ENCODE measurements at regions not wholly inside any gene's neighbourhood (a gene's known extent, or its start where the extent isn't known, plus 50 kb on each side); places are given as distances from the start of the nearest gene placed in this dataset.

- H3K36me3 ChIP-seq, result no peaks in the 10 kb centered on the region
- H3K9me3 ChIP-seq (ENCODE audit: low read depth), result no peaks in the 10 kb centered on the region
- H3K27ac ChIP-seq, result no peak overlapping the region
- H3K4me1 ChIP-seq, result peaks cover 7% of the 10 kb centered on the region
- Mint-ChIP-seq H3K4me1 (peaks cover 18% of the 10 kb centered on the region), H3K27ac (no peak overlapping the region), H3K4me3 (no peak overlapping the region), H3K36me3 (no peaks in the 10 kb centered on the region), H3K27me3 (ENCODE audit: insufficient read depth, low read depth) (peaks cover 2% of the 10 kb centered on the region), H3K9me3 (no peaks in the 10 kb centered on the region)
- no peak overlapping the region for H3K4me2 ChIP-seq
- no peak for TF ChIP-seq CTCF (IDR thresholded peaks at IDR 0.05)
- no peak for TF ChIP-seq EZH2 (IDR thresholded peaks at IDR 0.05)
- TF ChIP-seq EZH2phosphoT487 (IDR thresholded peaks at IDR 0.05), result no peak
- no peak overlapping the region for H3K4me3 ChIP-seq
- no peak for DNase-seq (ENCODE audit: low spot score)
- no peaks in the 10 kb centered on the region for H3K79me2 ChIP-seq (ENCODE audit: low read depth)
- H3K27me3 ChIP-seq, result no peaks in the 10 kb centered on the region
- H4K20me1 ChIP-seq (ENCODE audit: low read depth), result no peaks in the 10 kb centered on the region
- no peak overlapping the region for H3K9ac ChIP-seq
- no peaks in the 10 kb centered on the region for H3F3A ChIP-seq (ENCODE audit: low read depth)
- H2AFZ ChIP-seq (replicated peaks), result no peak overlapping the region
These were observed 353.6 kb upstream of the ID2 start for GRCh38 chr2:8328217-8328616.

- Histone ChIP-seq H3K9ac (no peak overlapping the region), H2AFZ (replicated peaks) (no peak overlapping the region), H3K36me3 (no peaks in the 10 kb centered on the region), H4K20me1 (ENCODE audit: low read depth) (no peaks in the 10 kb centered on the region), H3K79me2 (ENCODE audit: low read depth) (no peaks in the 10 kb centered on the region), H3K27me3 (no peaks in the 10 kb centered on the region), H3K4me3 (no peak overlapping the region), H3K4me2 (no peak overlapping the region), H3K27ac (no peak overlapping the region), H3K4me1 (peaks cover 8% of the 10 kb centered on the region), H3F3A (ENCODE audit: low read depth) (no peaks in the 10 kb centered on the region), H3K9me3 (ENCODE audit: low read depth) (no peaks in the 10 kb centered on the region)
- H3K9me3 Mint-ChIP-seq, result peaks cover 3% of the 10 kb centered on the region
- peak; percentile 21 for DNase-seq (ENCODE audit: low spot score)
- H3K27me3 Mint-ChIP-seq (ENCODE audit: insufficient read depth, low read depth), result peaks cover 4% of the 10 kb centered on the region
- H3K27ac Mint-ChIP-seq, result peak overlapping the region; percentile 7
- no peaks in the 10 kb centered on the region for H3K36me3 Mint-ChIP-seq
- TF ChIP-seq EZH2phosphoT487 (IDR thresholded peaks at IDR 0.05), result no peak
- TF ChIP-seq CTCF (IDR thresholded peaks at IDR 0.05), result no peak
- TF ChIP-seq EZH2 (IDR thresholded peaks at IDR 0.05), result no peak
- peaks cover 10% of the 10 kb centered on the region for H3K4me1 Mint-ChIP-seq
- H3K4me3 Mint-ChIP-seq, result no peak overlapping the region
These were observed 351.9 kb upstream of the ID2 start for GRCh38 chr2:8329660-8330622.

- Histone ChIP-seq H3K9me3 (ENCODE audit: low read depth) (no peaks in the 10 kb centered on the region), H3K36me3 (no peaks in the 10 kb centered on the region), H4K20me1 (ENCODE audit: low read depth) (no peaks in the 10 kb centered on the region), H3K4me1 (peaks cover 10% of the 10 kb centered on the region), H3F3A (ENCODE audit: low read depth) (no peaks in the 10 kb centered on the region), H3K27ac (no peak overlapping the region), H2AFZ (replicated peaks) (no peak overlapping the region), H3K4me2 (no peak overlapping the region), H3K27me3 (no peaks in the 10 kb centered on the region), H3K79me2 (ENCODE audit: low read depth) (no peaks in the 10 kb centered on the region), H3K4me3 (no peak overlapping the region), H3K9ac (no peak overlapping the region)
- H3K27me3 Mint-ChIP-seq (ENCODE audit: insufficient read depth, low read depth), result peaks cover 4% of the 10 kb centered on the region
- H3K4me3 Mint-ChIP-seq, result no peak overlapping the region
- DNase-seq (ENCODE audit: low spot score), result no peak
- no peaks in the 10 kb centered on the region for H3K36me3 Mint-ChIP-seq
- peaks cover 10% of the 10 kb centered on the region for H3K4me1 Mint-ChIP-seq
- no peak for TF ChIP-seq EZH2 (IDR thresholded peaks at IDR 0.05)
- TF ChIP-seq EZH2phosphoT487 (IDR thresholded peaks at IDR 0.05), result no peak
- TF ChIP-seq CTCF (IDR thresholded peaks at IDR 0.05), result no peak
- peak overlapping the region; percentile 44 for H3K27ac Mint-ChIP-seq
- peaks cover 3% of the 10 kb centered on the region for H3K9me3 Mint-ChIP-seq
These were observed 350.8 kb upstream of the ID2 start for GRCh38 chr2:8331068-8331467.
